Esophagus (tissue), 2 donors: ENCODE measurements at regions not wholly inside any gene's neighbourhood (a gene's known extent, or its start where the extent isn't known, plus 50 kb on each side); places are given as distances from the start of the nearest gene placed in this dataset.
"Not testable (repeated sequence)": the region's sequence is repeated elsewhere in the genome, so short reads cannot be mapped to it uniquely, and the experiment has no call there.

Experiments used
- H3K27ac ChIP-seq, 2 donors: one replicate each; pipeline ENCODE4 v1.5.1; 2013; ENCODE audit warnings: low read depth in 2 of 2, mild to moderate bottlenecking in 2 of 2, inconsistent platforms in 1 of 2, low read length in 1 of 2, moderate library complexity in 1 of 2
- H3K27me3 ChIP-seq, 2 donors: one replicate each; pipeline ENCODE4 v1.6.1; 2013; ENCODE audit warnings: low read length in 2 of 2, control low read depth in 1 of 2, mild to moderate bottlenecking in 1 of 2; ENCODE audit not compliant: insufficient read depth in 2 of 2, control insufficient read depth in 1 of 2
- H3K36me3 ChIP-seq, 2 donors: one replicate each; pipeline ENCODE4 v1.6.1; 2013; ENCODE audit warnings: low read length in 1 of 2; ENCODE audit not compliant: control insufficient read depth in 2 of 2, insufficient read depth in 2 of 2
- H3K4me1 ChIP-seq, 2 donors: one replicate each; pipeline ENCODE4 v1.6.1; 2013; ENCODE audit warnings: low read length in 1 of 2; ENCODE audit not compliant: control insufficient read depth in 2 of 2, insufficient read depth in 2 of 2
- H3K4me3 ChIP-seq, 2 donors: one replicate each; pipeline ENCODE4 v1.5.1; 2013; ENCODE audit warnings: low read length in 2 of 2, mild to moderate bottlenecking in 2 of 2, low read depth in 1 of 2, moderate library complexity in 1 of 2
- H3K9me3 ChIP-seq, 2 donors: one replicate each; pipeline ENCODE4 v1.6.1; 2013; ENCODE audit warnings: mild to moderate bottlenecking in 2 of 2, low read depth in 1 of 2, low read length in 1 of 2, moderate library complexity in 1 of 2; ENCODE audit not compliant: control insufficient read depth in 2 of 2, insufficient read depth in 1 of 2
- WGBS, 2 donors: extraction: QIAGEN DNeasy Blood & Tissue Kit; methylation state at CpG; one replicate each; pipeline ENCODE4 v1.1.7; 2013; 5-methylcytosine and 5-hydroxymethylcytosine counted together
- donor health status: healthy with polysubstance abuse.
- donor health status: Bipolar disorder and iron deficiency.

- Histone ChIP-seq H3K36me3 (no peaks in the 10 kb centered on the region), H3K27ac (no peak overlapping the region), H3K4me1 (no peaks in the 10 kb centered on the region), H3K9me3 (no peaks in the 10 kb centered on the region), H3K27me3 (no peaks in the 10 kb centered on the region), H3K4me3 (no peak overlapping the region)
- 88 to 89% methylated on average over 6 of the region's 6 CpGs for WGBS, 2 donors
These were observed 69.8 kb upstream of the PPM1B start for GRCh38 chr2:44098891-44099290.

- Histone ChIP-seq H3K27me3 (no peaks in the 10 kb centered on the region), H3K27ac (peak overlapping the region in 1 of 2 donors; percentile 43), H3K4me1 (no peaks in the 10 kb centered on the region), H3K4me3 (no peak overlapping the region), H3K36me3 (no peaks in the 10 kb centered on the region), H3K9me3 (no peaks in the 10 kb centered on the region)
- 15 to 29% methylated on average over 3 of the region's 3 CpGs for WGBS, 2 donors
These were observed 68.3 kb upstream of the PPM1B start for GRCh38 chr2:44100351-44100750.

- Histone ChIP-seq H3K36me3 (no peaks in the 10 kb centered on the region), H3K27me3 (no peaks in the 10 kb centered on the region), H3K4me3 (no peak overlapping the region), H3K4me1 (no peaks in the 10 kb centered on the region), H3K27ac (no peak overlapping the region), H3K9me3 (no peaks in the 10 kb centered on the region)
- WGBS, 2 donors, result 75 to 80% methylated on average over 1 of the region's 1 CpG
These were observed 67.4 kb upstream of the PPM1B start for GRCh38 chr2:44101246-44101645.

- whole genome bisulfite sequencing, 2 donors, result 73% methylated on average over 8 of the region's 8 CpGs
- H3K27ac ChIP-seq, result no peak overlapping the region
These were observed 65.7 kb upstream of the PPM1B start for GRCh38 chr2:44102790-44103562.

GRCh38 chr2:44103639-44104038, 65.0 kb upstream of the PPM1B start:
- WGBS, 2 donors, result 87 to 92% methylated on average over 6 of the region's 6 CpGs
- H3K4me1 ChIP-seq, result no peaks in the 10 kb centered on the region
- H3K36me3 ChIP-seq, result no peaks in the 10 kb centered on the region
- no peaks in the 10 kb centered on the region for H3K9me3 ChIP-seq
- H3K4me3 ChIP-seq, result no peak overlapping the region
- H3K27me3 ChIP-seq, result no peaks in the 10 kb centered on the region
- no peak overlapping the region for H3K27ac ChIP-seq

More at GRCh38 chr2:44102790-44103562, 65.7 kb upstream of the PPM1B start:
- Histone ChIP-seq H3K36me3 (no peaks in the 10 kb centered on the region), H3K4me1 (no peaks in the 10 kb centered on the region), H3K4me3 (no peak overlapping the region), H3K27me3 (no peaks in the 10 kb centered on the region), H3K9me3 (no peaks in the 10 kb centered on the region)

- Histone ChIP-seq H3K27ac (no peak overlapping the region), H3K9me3 (no peaks in the 10 kb centered on the region), H3K27me3 (no peaks in the 10 kb centered on the region), H3K4me3 (no peak overlapping the region), H3K4me1 (no peaks in the 10 kb centered on the region), H3K36me3 (no peaks in the 10 kb centered on the region)
- WGBS, 2 donors, result 83 to 85% methylated on average over 1 of the region's 1 CpG
These were observed 63.8 kb upstream of the PPM1B start for GRCh38 chr2:44104855-44105271.

GRCh38 chr2:44106509-44106908, 62.2 kb upstream of the PPM1B start:
- 74 to 81% methylated on average over 9 of the region's 9 CpGs for WGBS, 2 donors
- not testable (repeated sequence) for H3K27me3 ChIP-seq, H3K9me3 ChIP-seq, H3K4me1 ChIP-seq, H3K36me3 ChIP-seq, H3K4me3 ChIP-seq, H3K27ac ChIP-seq

GRCh38 chr2:44107086-44107740, 61.5 kb upstream of the PPM1B start:
- H3K36me3 ChIP-seq, result no peaks in the 10 kb centered on the region
- 71% methylated on average over 5 of the region's 5 CpGs for WGBS, 2 donors
- no peaks in the 10 kb centered on the region for H3K27me3 ChIP-seq
- no peak overlapping the region for H3K4me3 ChIP-seq
- H3K9me3 ChIP-seq, result no peaks in the 10 kb centered on the region
- no peaks in the 10 kb centered on the region for H3K4me1 ChIP-seq
- no peak overlapping the region for H3K27ac ChIP-seq

- 79% methylated on average over 3 of the region's 3 CpGs for WGBS, 2 donors
- H3K27me3 ChIP-seq, result no peaks in the 10 kb centered on the region
These were observed 60.7 kb upstream of the PPM1B start for GRCh38 chr2:44107974-44108373.

GRCh38 chr2:44109166-44109565, 59.5 kb upstream of the PPM1B start:
- 86 to 89% methylated on average over 3 of the region's 3 CpGs for WGBS, 2 donors
- Histone ChIP-seq H3K27ac (no peak overlapping the region), H3K27me3 (no peaks in the 10 kb centered on the region), H3K36me3 (no peaks in the 10 kb centered on the region), H3K9me3 (no peaks in the 10 kb centered on the region), H3K4me3 (no peak overlapping the region), H3K4me1 (no peaks in the 10 kb centered on the region)

More at GRCh38 chr2:44107974-44108373, 60.7 kb upstream of the PPM1B start:
- Histone ChIP-seq H3K27ac (no peak overlapping the region), H3K4me1 (no peaks in the 10 kb centered on the region), H3K9me3 (no peaks in the 10 kb centered on the region), H3K4me3 (no peak overlapping the region), H3K36me3 (no peaks in the 10 kb centered on the region)
